Osteoblast (primary cell): ENCODE measurements at regions not wholly inside any gene's neighbourhood (a gene's known extent, or its start where the extent isn't known, plus 50 kb on each side); places are given as distances from the start of the nearest gene placed in this dataset.

Experiments
- DNase-seq: peaks from one replicate; pipeline ENCODE4 v3.0.0; 2011; ENCODE audit warnings: low spot score, mixed read lengths; ENCODE audit not compliant: insufficient read length; ENCODE audit errors: missing footprints
- H2AFZ ChIP-seq: 2 replicates; pipeline ENCODE4 v1.6.0; 2011; ENCODE audit warnings: mild to moderate bottlenecking, low read length
- H3K27ac ChIP-seq: 2 replicates; pipeline ENCODE4 v1.5.1; 2011; ENCODE audit warnings: mild to moderate bottlenecking, low read depth, low read length, moderate library complexity
- H3K27me3 ChIP-seq: 2 replicates; pipeline ENCODE4 v1.6.0; 2012; ENCODE audit warnings: mild to moderate bottlenecking, control low read depth, inconsistent platforms, low read length, moderate library complexity; ENCODE audit not compliant: insufficient read depth
- H3K36me3 ChIP-seq: 2 replicates; pipeline ENCODE4 v1.5.1; 2011; ENCODE audit warnings: mild to moderate bottlenecking, low read length, control low read depth, moderate library complexity; ENCODE audit not compliant: insufficient read depth
- H3K4me1 ChIP-seq: 2 replicates; pipeline ENCODE4 v1.5.1; 2011; ENCODE audit warnings: mild to moderate bottlenecking, low read length, control low read depth, moderate library complexity; ENCODE audit not compliant: insufficient read depth
- H3K4me2 ChIP-seq: 2 replicates; pipeline ENCODE4 v1.6.0; 2011; ENCODE audit warnings: mild to moderate bottlenecking, low read length; ENCODE audit not compliant: insufficient read depth
- H3K4me3 ChIP-seq: fragments of 200-600 bp; sonication (generic); 3 replicates; pipeline ENCODE4 v1.5.1; 2012; ENCODE audit warnings: mild to moderate bottlenecking, low read length, inconsistent platforms; ENCODE audit not compliant: insufficient read depth
- H3K79me2 ChIP-seq: 2 replicates; pipeline ENCODE4 v1.6.0; 2012; ENCODE audit warnings: mild to moderate bottlenecking, low read length, control low read depth, inconsistent platforms; ENCODE audit not compliant: insufficient read depth
- H3K9me3 ChIP-seq: 2 replicates; pipeline ENCODE4 v1.5.1; 2011; ENCODE audit warnings: low read depth, low read length, control low read depth
- H4K20me1 ChIP-seq: 2 replicates; pipeline ENCODE4 v1.6.0; 2012; ENCODE audit warnings: mild to moderate bottlenecking, low read length, control low read depth; ENCODE audit not compliant: insufficient read depth
- CTCF ChIP-seq: IDR thresholded peaks from 2 replicates; pipeline ENCODE4 v1.5.1; 2011; ENCODE audit warnings: mild to moderate bottlenecking, low read depth, low read length, moderate library complexity; ENCODE audit errors: extremely low read depth

DNA sequence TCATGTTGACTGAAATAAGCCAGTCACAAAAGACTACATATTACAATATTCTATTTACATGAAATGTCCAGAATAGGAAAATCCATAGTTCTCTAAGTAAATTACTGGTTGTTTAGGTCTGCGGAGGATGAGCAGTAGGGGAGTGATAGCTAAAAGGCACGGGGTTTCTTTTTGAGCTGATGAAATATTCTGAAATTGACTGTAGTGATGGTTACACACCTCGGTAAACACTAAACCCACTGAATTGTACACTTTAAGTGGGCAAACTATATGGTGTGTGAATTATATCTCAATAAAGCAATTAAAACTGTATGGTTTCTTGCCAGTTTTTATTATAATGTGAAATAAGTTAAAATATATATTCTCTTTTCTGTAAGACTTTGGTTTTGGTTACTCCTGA is 77.7 kb upstream of the TMED7 start:
- Histone ChIP-seq H4K20me1 (no peaks in the 10 kb centered on the region), H2AFZ (no peak overlapping the region), H3K9me3 (no peaks in the 10 kb centered on the region), H3K4me1 (no peaks in the 10 kb centered on the region), H3K79me2 (no peaks in the 10 kb centered on the region), H3K27ac (no peak overlapping the region), H3K4me2 (no peak overlapping the region), H3K27me3 (no peaks in the 10 kb centered on the region), H3K36me3 (no peaks in the 10 kb centered on the region), H3K4me3 (no peak overlapping the region)
- no peak for TF ChIP-seq CTCF
- no peak for DNase-seq

DNA sequence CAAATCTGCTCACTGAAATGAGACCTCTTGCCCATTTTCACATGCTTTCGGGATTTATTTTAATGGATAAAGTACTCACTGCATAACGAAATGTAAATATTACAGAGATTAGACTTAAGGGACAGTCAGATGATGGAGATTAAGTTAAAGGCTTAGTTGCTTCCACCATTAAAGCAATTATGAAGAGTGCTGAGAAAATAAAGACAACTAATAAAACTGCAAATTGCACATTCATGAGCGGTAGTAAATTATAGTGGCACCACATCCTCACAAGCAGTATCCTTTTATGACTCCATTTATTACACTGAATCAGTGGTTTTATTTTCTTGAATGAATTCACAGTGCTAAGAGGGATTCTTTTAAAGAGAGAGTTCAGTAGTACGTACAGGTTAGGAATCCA is 76.2 kb upstream of the TMED7 start:
- no peaks in the 10 kb centered on the region for H3K4me1 ChIP-seq
- no peak for DNase-seq
- H4K20me1 ChIP-seq, result no peaks in the 10 kb centered on the region
- no peaks in the 10 kb centered on the region for H3K27me3 ChIP-seq
- no peak overlapping the region for H3K4me2 ChIP-seq
- H3K27ac ChIP-seq, result no peak overlapping the region
- H3K79me2 ChIP-seq, result no peaks in the 10 kb centered on the region
- H3K4me3 ChIP-seq, result no peak overlapping the region
- no peak for TF ChIP-seq CTCF
- no peaks in the 10 kb centered on the region for H3K36me3 ChIP-seq
- no peaks in the 10 kb centered on the region for H3K9me3 ChIP-seq
- H2AFZ ChIP-seq, result no peak overlapping the region

GRCh38 chr5:115699967-115700366 is 74.1 kb upstream of the TMED7 start:
- no peaks in the 10 kb centered on the region for H4K20me1 ChIP-seq
- H3K4me2 ChIP-seq, result no peak overlapping the region
- DNase-seq, result no peak
- no peak overlapping the region for H3K27ac ChIP-seq
- no peaks in the 10 kb centered on the region for H3K79me2 ChIP-seq
- H3K27me3 ChIP-seq, result peaks cover 4% of the 10 kb centered on the region
- no peak for TF ChIP-seq CTCF
- no peaks in the 10 kb centered on the region for H3K36me3 ChIP-seq
- no peaks in the 10 kb centered on the region for H3K4me1 ChIP-seq
- no peak overlapping the region for H3K4me3 ChIP-seq
- H3K9me3 ChIP-seq, result no peaks in the 10 kb centered on the region
- H2AFZ ChIP-seq, result no peak overlapping the region

GRCh38 chr5:115696141-115696650 is 70.4 kb upstream of the TMED7 start:
- peaks cover 4% of the 10 kb centered on the region for H3K27me3 ChIP-seq
- H3K36me3 ChIP-seq, result no peaks in the 10 kb centered on the region
- no peaks in the 10 kb centered on the region for H3K9me3 ChIP-seq
- no peak for DNase-seq
- no peak for TF ChIP-seq CTCF
- H3K4me1 ChIP-seq, result no peaks in the 10 kb centered on the region
- H3K79me2 ChIP-seq, result no peaks in the 10 kb centered on the region
- no peak overlapping the region for H3K4me2 ChIP-seq
- H2AFZ ChIP-seq, result no peak overlapping the region
- no peak overlapping the region for H3K4me3 ChIP-seq
- no peaks in the 10 kb centered on the region for H4K20me1 ChIP-seq
- H3K27ac ChIP-seq, result no peak overlapping the region
